NOMO-1 treated with DMSO at 0.1 percent for 48 hours (cell line): ENCODE measurements at regions not wholly inside any gene's neighbourhood (a gene's known extent, or its start where the extent isn't known, plus 50 kb on each side); places are given as distances from the start of the nearest gene placed in this dataset.
A peak's percentile ranks its signal among the peaks of the same experiment; 100 is the strongest.

Source experiments
- DNase-seq: peaks from one replicate; lab custom pipeline; 2025; ENCODE audit not compliant: unreplicated experiment; lab: John Stamatoyannopoulos, UW

DNA sequence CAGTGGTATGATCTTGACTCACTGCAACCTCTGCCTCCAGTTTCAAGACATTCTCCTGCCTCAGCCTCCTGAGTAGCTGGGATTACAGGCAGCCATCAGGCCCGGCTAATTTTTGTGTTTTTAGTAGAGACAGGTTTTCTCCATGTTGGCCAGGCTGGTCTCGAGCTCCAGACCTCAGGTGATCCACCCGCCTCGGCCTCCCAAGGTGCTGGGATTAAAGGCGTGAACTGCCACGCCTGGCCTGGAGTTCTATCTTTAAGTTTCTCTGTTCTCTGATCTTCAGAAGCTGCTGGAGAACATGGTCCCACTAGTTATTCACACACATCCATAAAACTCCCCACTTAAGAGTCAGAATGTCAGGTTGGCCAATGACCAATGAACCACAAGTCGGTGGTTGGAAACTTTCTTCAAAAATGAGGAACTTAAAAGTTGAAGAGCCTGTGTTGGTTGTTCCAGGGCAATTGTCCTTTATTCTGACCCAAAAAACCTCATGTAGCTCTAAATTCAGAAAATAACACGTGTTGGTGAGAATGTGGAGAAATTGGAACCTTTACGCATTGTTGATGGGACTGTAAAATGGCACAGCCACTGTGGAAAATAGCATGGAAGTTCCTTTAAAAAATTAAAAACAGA, 55.9 kb upstream of the PIK3CB start:
- peak; percentile 100 for DNase-seq

DNA sequence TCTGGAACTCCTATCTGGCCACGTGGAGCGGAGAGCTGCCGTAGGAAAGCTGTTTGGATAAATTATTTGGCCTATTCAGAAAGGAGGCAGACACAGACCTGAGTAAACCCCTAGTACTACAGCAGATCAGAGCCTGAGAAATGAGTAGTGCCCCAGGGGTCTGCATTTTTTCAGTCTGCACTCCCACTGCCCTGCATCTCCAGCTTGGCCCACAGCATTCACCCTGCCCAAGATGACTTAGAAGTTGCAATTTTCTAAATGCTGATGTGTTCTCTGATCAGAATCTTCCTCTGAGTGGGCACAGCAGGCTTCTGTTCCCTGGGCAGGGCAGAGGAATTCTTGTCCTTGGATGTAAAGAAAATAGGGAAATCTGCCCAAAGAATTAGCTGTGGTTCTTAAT, 55.1 kb upstream of the PIK3CB start:
- DNase-seq = no peak

DNA sequence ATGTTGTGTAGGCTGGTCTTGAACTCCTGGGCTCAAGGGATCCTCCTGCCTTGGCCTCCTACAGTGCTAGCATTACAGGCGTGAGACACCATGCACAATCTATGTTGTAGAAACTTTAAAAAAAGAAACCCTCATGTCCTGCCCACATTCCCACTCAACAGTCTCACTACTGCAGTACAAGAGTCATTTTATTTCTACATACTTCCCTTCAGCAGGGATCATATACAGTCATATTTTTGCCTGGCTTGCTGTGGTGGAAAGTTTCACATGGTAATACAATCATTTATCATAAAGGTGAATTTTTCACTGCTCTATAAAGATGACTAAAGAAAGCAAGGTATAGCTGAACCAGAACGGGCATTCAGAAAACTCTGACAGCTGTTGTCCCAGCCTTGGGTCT, 53.8 kb upstream of the PIK3CB start:
- peak; percentile 46 for DNase-seq

- peak; percentile 19 for DNase-seq
These were observed 51.4 kb upstream of the PIK3CB start for GRCh38 chr3:138886096-138886495.
